Stimulated activated memory B cell treated with anti-CD40 and anti-IgM and Interleukin-4, amounts not matched to agents 10 μg/mL and 1 μg/mL and 100 μg/mL, for 72 hours (primary cell): ENCODE measurements at regions not wholly inside any gene's neighbourhood (a gene's known extent, or its start where the extent isn't known, plus 50 kb on each side); places are given as distances from the start of the nearest gene placed in this dataset.
"Not testable (repeated sequence)": the region's sequence is repeated elsewhere in the genome, so short reads cannot be mapped to it uniquely, and the experiment has no call there.

ENCODE experiments used
- ATAC-seq: fragments of 150-1000 bp; cut with Tn5 transposase; 2 replicates; pipeline ENCODE4 v1.10.0; 2021
- H3K27ac Mint-ChIP-seq: one replicate; pipeline ENCODE4 v1.8.0; 2022; ENCODE audit warnings: mild to moderate bottlenecking, mixed read lengths
- H3K27me3 Mint-ChIP-seq: one replicate; pipeline ENCODE4 v1.8.0; 2022; ENCODE audit warnings: mixed read lengths
- H3K36me3 Mint-ChIP-seq: one replicate; pipeline ENCODE4 v1.8.0; 2022; ENCODE audit warnings: mixed read lengths
- H3K4me1 Mint-ChIP-seq: one replicate; pipeline ENCODE4 v1.8.0; 2022; ENCODE audit warnings: mixed read lengths
- H3K4me3 Mint-ChIP-seq: one replicate; pipeline ENCODE4 v1.8.0; 2022; ENCODE audit warnings: mild to moderate bottlenecking, moderate library complexity, mixed read lengths
- H3K9me3 Mint-ChIP-seq: one replicate; pipeline ENCODE4 v1.8.0; 2022; ENCODE audit warnings: mixed read lengths

DNA sequence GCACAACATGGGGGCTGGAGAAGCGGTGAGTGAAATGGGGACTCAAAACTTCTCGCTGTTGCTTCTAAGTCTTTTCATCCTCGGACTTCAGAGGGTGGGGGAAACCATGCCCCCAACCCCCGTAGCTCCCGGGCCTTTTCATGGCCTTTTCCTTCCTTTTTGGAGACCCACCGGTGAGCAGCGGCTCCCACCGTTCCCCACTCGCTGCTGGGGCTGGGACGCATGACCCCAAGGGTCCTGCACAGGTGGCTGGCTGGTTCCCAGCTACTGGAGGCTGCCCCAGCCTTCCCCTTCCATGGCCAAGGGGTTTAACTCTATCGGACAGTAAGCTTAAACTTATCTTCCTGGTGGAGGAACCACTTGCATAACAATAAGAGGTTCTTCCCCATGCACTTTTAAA is 194.3 kb upstream of the FERD3L start:
- no peaks in the 10 kb centered on the region for H3K36me3 Mint-ChIP-seq
- ATAC-seq = no peak

DNA sequence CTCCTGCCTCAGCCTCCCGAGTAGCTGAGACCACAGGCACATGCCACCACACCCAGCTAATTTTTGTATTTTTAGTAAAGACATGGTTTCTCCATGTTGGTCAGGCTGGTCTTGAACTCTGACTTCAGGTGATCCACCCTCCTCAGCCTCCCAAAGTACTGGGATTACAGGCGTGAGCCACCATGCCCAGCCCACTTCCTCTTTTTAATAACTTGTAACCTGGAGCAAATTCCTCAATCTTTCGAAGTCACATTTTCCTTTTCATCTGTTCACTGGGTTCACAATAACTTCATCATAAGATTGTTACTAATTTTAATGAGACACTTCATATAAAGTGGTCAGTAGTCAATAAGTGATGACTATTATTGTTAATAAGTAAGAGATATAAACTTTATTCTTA is 193.3 kb upstream of the FERD3L start:
- not testable (repeated sequence) for H3K4me3 Mint-ChIP-seq, H3K27ac Mint-ChIP-seq, H3K36me3 Mint-ChIP-seq, H3K4me1 Mint-ChIP-seq, ATAC-seq, H3K9me3 Mint-ChIP-seq, H3K27me3 Mint-ChIP-seq

More for the DNA sequence above, 194.3 kb upstream of the FERD3L start:
- no peaks in the 10 kb centered on the region for H3K27me3 Mint-ChIP-seq
- no peak overlapping the region for H3K27ac Mint-ChIP-seq
- H3K4me1 Mint-ChIP-seq = no peaks in the 10 kb centered on the region
- no peak overlapping the region for H3K4me3 Mint-ChIP-seq
- no peaks in the 10 kb centered on the region for H3K9me3 Mint-ChIP-seq

DNA sequence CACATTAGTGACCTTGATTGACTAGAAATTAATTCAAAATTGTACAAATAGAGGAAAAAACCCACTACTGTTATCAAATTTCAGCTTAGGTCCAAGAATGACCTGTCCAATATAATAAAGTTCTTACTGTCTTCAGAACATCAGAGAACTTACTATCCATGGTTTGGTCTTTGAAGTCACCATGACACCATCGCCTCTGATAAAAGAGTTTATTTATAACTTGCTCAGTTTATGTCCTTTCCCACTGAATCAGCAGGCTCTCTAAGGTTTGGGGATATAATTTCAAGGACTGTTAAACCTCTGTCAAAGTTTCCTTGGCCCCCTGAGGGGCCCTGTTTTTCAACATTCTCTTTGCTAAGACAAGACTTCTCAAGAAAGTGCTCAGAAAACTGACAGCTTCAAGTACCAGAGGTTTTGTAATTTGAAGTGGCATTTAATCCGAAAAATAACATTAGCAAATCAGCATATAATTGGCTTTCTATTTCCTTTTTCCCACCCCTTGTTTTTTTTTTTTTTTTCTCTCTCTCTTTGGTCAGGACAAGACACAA is 191.7 kb upstream of the FERD3L start:
- Mint-ChIP-seq H3K9me3 (no peaks in the 10 kb centered on the region), H3K4me1 (no peaks in the 10 kb centered on the region), H3K4me3 (no peak overlapping the region), H3K27ac (no peak overlapping the region), H3K36me3 (no peaks in the 10 kb centered on the region), H3K27me3 (no peaks in the 10 kb centered on the region)
- ATAC-seq = no peak

DNA sequence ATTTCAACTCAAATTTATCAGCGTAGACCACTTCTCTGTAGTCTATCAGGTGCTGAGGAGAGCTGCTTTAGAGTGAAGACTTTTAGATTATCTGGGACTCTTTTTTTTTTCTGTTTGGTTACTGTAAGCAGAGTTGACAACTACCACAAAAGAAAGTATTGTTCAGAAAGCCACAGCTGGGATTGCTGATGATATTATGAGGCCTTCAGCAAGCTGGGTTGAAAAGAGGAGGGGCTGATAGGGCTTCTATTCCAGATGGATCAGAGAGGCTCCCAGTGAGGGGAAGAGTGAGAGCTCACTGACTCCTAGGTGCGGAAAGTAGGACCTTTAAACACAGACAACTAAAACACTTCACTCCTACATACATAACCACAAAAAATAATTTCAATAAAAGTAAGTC is 188.5 kb upstream of the FERD3L start:
- ATAC-seq = no peak
- H3K27me3 Mint-ChIP-seq = no peaks in the 10 kb centered on the region
- no peaks in the 10 kb centered on the region for H3K4me1 Mint-ChIP-seq
- H3K27ac Mint-ChIP-seq = no peak overlapping the region
- H3K36me3 Mint-ChIP-seq = no peaks in the 10 kb centered on the region
- H3K4me3 Mint-ChIP-seq = no peak overlapping the region
- H3K9me3 Mint-ChIP-seq = no peaks in the 10 kb centered on the region

DNA sequence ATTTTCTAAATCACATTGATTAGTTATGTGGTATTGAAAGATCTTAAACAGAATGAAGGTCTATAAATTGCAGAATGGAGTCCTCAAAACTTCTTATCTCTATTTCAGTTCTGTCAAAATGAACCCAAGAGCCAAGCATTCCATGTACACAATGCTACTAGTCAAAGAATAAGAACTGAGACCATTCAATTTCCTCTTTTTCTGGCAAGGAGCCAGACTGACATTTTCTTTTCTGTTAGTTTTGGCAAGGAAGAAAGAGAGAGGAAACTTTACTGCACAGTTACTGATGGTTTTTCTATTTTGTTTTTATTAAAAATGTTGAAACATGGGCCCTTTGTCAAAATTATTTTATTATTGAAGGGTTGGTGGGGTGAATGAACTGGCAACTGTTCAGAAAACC is 181.8 kb upstream of the FERD3L start:
- Mint-ChIP-seq H3K27ac (no peak overlapping the region), H3K36me3 (no peaks in the 10 kb centered on the region), H3K4me3 (no peak overlapping the region), H3K9me3 (no peaks in the 10 kb centered on the region), H3K4me1 (no peaks in the 10 kb centered on the region), H3K27me3 (no peaks in the 10 kb centered on the region)
- ATAC-seq = no peak

DNA sequence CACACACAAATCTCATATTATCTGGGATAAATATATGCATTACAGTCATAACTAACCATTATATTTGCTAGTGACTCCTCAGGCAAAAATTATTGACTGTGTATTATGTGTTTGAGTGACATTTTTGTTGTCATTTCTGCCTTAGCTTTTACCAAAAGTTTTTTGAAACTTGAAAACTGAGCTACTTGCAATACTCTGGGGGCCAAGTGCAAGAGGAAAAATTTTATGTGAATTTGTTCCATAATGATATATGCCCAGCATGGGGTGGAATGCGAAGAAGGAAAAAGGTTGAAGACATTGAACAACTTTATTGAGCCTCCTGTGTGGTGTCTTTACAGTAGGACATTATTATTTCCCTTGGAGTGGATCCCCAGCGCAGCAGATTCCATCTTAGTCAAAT is 176.8 kb upstream of the FERD3L start:
- Mint-ChIP-seq H3K4me3 (no peak overlapping the region), H3K4me1 (no peaks in the 10 kb centered on the region), H3K27ac (no peak overlapping the region), H3K36me3 (no peaks in the 10 kb centered on the region), H3K27me3 (no peaks in the 10 kb centered on the region), H3K9me3 (no peaks in the 10 kb centered on the region)
- no peak for ATAC-seq

DNA sequence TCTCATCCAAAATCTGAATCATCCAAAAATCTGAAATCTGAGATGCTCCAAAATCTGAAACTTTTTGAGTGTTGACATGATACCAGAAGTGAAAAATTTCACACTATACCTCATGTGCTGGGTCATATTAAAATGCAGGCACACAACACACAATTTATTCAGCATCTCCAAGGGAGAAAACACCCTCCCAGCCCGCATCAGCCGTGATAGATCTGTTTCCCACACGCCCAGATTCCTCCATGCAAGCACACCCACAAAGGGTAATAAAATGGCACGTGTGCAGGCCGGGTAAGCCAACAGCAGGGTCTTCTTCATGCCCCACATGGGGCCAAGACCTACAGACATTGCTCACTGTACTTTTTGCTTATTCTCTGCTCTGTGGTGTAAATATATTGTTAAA is 173.1 kb upstream of the FERD3L start:
- H3K36me3 Mint-ChIP-seq = no peaks in the 10 kb centered on the region
- no peaks in the 10 kb centered on the region for H3K27me3 Mint-ChIP-seq
- no peaks in the 10 kb centered on the region for H3K9me3 Mint-ChIP-seq
- H3K27ac Mint-ChIP-seq = no peak overlapping the region
- no peak for ATAC-seq
- no peaks in the 10 kb centered on the region for H3K4me1 Mint-ChIP-seq
- H3K4me3 Mint-ChIP-seq = no peak overlapping the region

DNA sequence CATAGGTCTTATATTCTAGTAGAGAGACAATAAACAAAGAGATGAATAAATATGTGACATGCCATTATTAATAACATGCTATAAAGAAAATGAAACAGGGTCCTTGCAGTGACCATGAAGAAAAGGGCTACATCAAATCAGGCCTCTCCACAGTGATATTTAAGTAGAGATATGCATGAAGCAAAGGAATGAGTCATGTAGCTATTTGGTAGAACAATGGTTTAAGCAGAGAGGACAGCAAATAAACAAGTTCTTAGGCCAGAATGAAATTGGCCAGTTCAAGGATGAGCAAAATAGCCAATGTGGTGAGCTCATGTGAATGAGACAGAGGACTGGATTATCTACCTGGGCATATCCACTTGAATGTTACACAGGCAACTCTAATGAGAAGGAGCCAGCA is 172.2 kb upstream of the FERD3L start:
- no peaks in the 10 kb centered on the region for H3K9me3 Mint-ChIP-seq
- no peak overlapping the region for H3K4me3 Mint-ChIP-seq
- H3K27ac Mint-ChIP-seq = no peak overlapping the region
- no peak for ATAC-seq
- no peaks in the 10 kb centered on the region for H3K4me1 Mint-ChIP-seq
- H3K27me3 Mint-ChIP-seq = no peaks in the 10 kb centered on the region
- no peaks in the 10 kb centered on the region for H3K36me3 Mint-ChIP-seq

DNA sequence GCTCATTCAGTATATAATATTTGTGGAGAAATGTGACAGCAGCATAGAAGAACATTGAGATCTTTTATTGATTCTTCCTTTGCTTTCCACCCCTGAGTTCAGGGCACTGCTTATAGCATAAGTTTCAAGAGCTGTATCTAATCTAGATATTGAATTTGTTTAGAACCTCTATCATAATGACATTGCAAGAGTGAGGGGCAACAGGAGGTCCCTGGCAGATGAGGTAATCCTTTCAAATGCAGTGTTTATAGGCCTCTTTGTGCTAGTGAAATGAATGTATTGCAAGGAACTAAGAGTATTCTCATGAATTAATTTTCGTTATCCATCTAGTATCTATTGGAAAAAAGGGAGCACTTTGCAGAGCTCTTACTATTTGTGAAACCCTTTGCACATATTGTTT is 167.2 kb upstream of the FERD3L start:
- ATAC-seq = no peak
- no peaks in the 10 kb centered on the region for H3K4me1 Mint-ChIP-seq
- no peaks in the 10 kb centered on the region for H3K9me3 Mint-ChIP-seq
- no peak overlapping the region for H3K27ac Mint-ChIP-seq
- H3K27me3 Mint-ChIP-seq = no peaks in the 10 kb centered on the region
- no peak overlapping the region for H3K4me3 Mint-ChIP-seq
- no peaks in the 10 kb centered on the region for H3K36me3 Mint-ChIP-seq

DNA sequence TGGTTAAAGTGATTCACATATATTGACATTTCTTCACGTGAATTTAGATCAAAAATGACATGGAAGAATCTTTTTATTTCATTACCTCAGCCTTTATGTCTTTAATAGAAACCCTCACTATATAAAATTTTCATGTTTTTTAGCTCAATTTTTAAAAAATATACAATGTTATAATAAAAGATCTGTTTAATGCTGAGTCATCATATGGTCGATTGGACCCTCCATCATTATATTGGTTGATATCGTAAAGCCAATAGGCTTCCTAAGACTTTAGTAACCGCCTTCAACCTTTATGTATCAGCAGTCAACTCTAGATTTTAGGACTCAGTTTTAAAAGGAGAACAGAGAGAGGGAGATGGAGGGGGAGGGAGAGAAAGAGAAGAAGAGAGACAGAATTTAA is 162.3 kb upstream of the FERD3L start:
- no peak overlapping the region for H3K27ac Mint-ChIP-seq
- H3K9me3 Mint-ChIP-seq = no peaks in the 10 kb centered on the region
- ATAC-seq = no peak
- no peaks in the 10 kb centered on the region for H3K36me3 Mint-ChIP-seq
- no peaks in the 10 kb centered on the region for H3K4me1 Mint-ChIP-seq
- H3K27me3 Mint-ChIP-seq = no peaks in the 10 kb centered on the region
- no peak overlapping the region for H3K4me3 Mint-ChIP-seq

DNA sequence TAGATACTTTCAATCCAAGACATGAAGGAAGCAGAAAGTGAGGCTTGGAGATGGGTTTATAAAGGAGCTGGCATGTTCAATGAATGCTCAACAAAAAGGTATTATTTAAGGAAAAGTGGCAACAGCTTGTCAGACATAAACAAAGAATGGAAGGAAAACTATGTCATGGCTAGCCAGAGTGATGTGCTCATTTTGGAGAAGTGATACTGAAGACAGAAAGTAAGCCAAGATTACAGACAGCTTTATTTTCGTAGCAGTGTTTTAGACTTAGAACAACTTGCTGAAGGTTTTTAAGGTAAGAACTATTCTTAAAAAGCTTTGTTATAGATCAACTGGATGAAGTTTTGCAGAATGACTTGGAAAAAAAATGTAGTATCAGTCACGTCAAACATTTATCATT is 160.5 kb upstream of the FERD3L start:
- ATAC-seq = no peak

DNA sequence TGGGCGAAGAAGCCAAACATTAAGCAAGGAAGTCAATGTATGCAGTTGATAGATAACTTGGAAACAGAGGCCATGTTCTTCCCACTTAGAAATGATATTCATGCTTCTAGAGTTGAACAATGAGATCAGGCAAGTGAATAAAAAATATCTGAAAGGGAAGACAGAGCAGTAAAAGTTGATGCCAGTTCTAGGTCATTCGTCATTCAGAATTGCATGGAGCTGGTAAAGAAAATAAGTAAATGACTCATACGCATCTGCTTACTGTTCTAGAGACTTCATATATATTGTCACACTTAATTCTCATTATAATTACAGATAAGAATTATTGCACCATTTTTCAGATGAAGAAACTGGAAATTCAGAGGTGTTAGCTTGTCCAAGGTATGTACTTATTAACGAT is 158.9 kb upstream of the FERD3L start:
- Mint-ChIP-seq H3K27me3 (no peaks in the 10 kb centered on the region), H3K36me3 (no peaks in the 10 kb centered on the region), H3K4me3 (no peak overlapping the region), H3K9me3 (no peaks in the 10 kb centered on the region), H3K27ac (no peak overlapping the region), H3K4me1 (no peaks in the 10 kb centered on the region)
- no peak for ATAC-seq

More for the DNA sequence above, 160.5 kb upstream of the FERD3L start:
- H3K9me3 Mint-ChIP-seq = no peaks in the 10 kb centered on the region
- H3K27ac Mint-ChIP-seq = no peak overlapping the region
- no peaks in the 10 kb centered on the region for H3K4me1 Mint-ChIP-seq
- H3K4me3 Mint-ChIP-seq = no peak overlapping the region
- H3K27me3 Mint-ChIP-seq = no peaks in the 10 kb centered on the region
- no peaks in the 10 kb centered on the region for H3K36me3 Mint-ChIP-seq

DNA sequence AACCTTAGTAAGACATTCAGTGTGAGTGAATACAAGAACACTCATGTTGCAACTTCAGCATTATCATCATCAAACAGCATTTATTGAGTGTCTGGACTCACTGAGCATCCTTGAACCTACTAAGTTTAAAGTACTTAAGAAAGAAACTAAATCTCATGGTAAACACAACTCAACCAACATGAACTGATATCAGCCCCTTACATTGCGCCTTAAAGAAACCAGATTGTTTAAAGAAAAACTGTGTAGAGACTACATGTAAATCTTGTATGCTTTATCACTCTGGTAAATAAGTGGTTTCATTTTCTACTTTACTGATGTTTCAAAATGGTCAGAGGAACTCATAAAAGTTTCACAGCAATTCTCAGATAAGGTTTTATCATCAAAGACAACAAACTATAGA is 157.5 kb upstream of the FERD3L start:
- Mint-ChIP-seq H3K4me3 (no peak overlapping the region), H3K36me3 (no peaks in the 10 kb centered on the region), H3K27me3 (no peaks in the 10 kb centered on the region), H3K4me1 (no peaks in the 10 kb centered on the region), H3K9me3 (no peaks in the 10 kb centered on the region), H3K27ac (no peak overlapping the region)
- ATAC-seq = no peak

DNA sequence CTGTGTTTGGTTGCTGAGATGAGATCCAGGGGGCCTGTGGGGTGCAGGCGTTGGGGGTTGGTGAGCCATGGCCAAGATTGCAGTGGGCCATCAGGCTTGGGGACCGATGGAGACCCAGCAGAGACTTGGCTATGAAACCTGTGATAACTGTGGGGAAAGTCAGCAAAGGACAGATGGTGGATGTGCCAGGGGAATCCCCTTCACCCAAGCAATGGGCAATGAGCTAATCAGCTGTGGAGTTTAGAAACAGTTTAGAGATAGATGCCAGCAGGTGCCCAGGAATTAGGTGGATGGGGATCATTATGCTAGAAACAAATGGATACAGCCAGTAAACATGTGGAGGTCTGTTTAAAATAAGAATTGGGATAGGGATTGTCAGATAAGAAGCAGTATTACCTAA is 151.4 kb upstream of the FERD3L start:
- Mint-ChIP-seq H3K4me3 (no peak overlapping the region), H3K27ac (no peak overlapping the region), H3K4me1 (no peaks in the 10 kb centered on the region), H3K36me3 (no peaks in the 10 kb centered on the region), H3K27me3 (peaks cover 7% of the 10 kb centered on the region), H3K9me3 (no peaks in the 10 kb centered on the region)
- ATAC-seq = no peak

DNA sequence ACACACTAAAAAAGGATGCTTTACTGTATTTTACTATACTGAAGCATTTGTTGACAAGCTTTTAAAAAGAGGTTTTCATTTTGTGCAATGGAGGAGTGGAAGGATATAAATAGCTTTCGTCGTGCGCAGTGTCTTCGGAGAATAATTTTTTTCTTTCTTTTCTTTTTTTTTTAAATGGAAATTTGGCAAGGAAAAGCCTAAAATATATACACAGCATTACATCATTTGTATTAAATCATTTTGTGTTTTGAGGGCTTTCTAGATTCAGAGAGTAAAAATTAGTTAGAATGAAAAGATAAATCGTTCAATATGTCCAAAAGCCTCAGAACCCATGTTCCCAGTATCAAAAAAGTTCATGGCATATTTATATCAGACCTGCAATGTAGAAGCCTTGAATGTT is 150.2 kb upstream of the FERD3L start:
- no peak for ATAC-seq
- Mint-ChIP-seq H3K4me1 (no peaks in the 10 kb centered on the region), H3K36me3 (no peaks in the 10 kb centered on the region), H3K4me3 (no peak overlapping the region), H3K27me3 (peaks cover 14% of the 10 kb centered on the region), H3K9me3 (no peaks in the 10 kb centered on the region), H3K27ac (no peak overlapping the region)

DNA sequence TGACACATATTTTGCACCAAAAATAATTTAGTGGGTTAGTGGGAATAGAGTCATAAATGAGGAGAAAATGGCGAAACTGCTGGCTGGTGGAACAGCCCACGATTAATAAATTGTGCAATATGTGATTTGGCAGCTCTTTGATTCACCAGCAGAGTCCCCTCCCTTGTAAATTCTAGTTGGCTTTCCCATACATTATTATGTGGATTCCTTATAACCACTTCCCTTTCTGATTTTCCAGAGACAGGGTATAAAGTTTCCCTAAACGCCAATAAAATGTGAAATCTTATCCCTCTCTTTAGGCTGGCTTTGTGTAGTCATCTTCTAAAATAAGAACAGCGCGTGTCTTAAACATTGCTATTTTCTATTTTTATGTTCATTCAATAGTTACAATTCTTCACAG is 149.4 kb upstream of the FERD3L start:
- no peaks in the 10 kb centered on the region for H3K36me3 Mint-ChIP-seq
- H3K4me3 Mint-ChIP-seq = no peak overlapping the region
- no peaks in the 10 kb centered on the region for H3K9me3 Mint-ChIP-seq
- H3K4me1 Mint-ChIP-seq = no peaks in the 10 kb centered on the region
- peaks cover 14% of the 10 kb centered on the region for H3K27me3 Mint-ChIP-seq
- H3K27ac Mint-ChIP-seq = no peak overlapping the region
- ATAC-seq = no peak

DNA sequence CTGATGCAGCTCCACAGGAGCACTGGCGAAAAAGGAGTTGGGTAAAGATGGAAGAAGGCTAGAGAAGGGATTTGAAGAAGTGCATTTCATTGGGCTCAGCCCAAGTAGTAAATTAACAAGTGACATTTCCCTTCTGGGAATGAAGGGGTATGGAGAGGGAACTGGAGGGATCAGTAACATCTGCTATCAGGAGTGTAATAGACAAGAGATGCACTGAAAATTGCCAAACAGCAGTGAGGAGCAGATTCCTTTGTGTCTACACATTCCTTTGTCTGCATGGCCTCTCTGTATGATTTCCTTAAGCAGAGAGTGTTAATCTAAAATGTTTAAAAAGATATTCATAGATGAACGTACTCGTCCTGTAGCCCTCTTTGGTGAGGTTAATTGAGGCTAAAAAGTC is 148.2 kb upstream of the FERD3L start:
- no peak for ATAC-seq
- H3K9me3 Mint-ChIP-seq = no peaks in the 10 kb centered on the region
- peaks cover 14% of the 10 kb centered on the region for H3K27me3 Mint-ChIP-seq

More for the DNA sequence above, 148.2 kb upstream of the FERD3L start:
- Mint-ChIP-seq H3K36me3 (no peaks in the 10 kb centered on the region), H3K4me3 (no peak overlapping the region), H3K27ac (no peak overlapping the region), H3K4me1 (no peaks in the 10 kb centered on the region)
